Left ventricle myocardium inferior (tissue), 1 donor: ENCODE measurements at regions not wholly inside any gene's neighbourhood (a gene's known extent, or its start where the extent isn't known, plus 50 kb on each side); places are given as distances from the start of the nearest gene placed in this dataset.

ENCODE experiments used
- DNase-seq: peaks from one replicate; pipeline ENCODE4 v3.0.0-alpha.2; 2020
- H3K27ac ChIP-seq: fragments of 200-600 bp; replicated peaks from 2 replicates; pipeline ENCODE4 v1.8.0; 2021
- H3K27me3 ChIP-seq: fragments of 200-600 bp; 2 replicates; pipeline ENCODE4 v1.8.0; 2021; ENCODE audit warnings: low read depth
- H3K36me3 ChIP-seq: fragments of 200-600 bp; 2 replicates; pipeline ENCODE4 v1.8.0; 2021
- H3K4me1 ChIP-seq: fragments of 200-600 bp; 2 replicates; pipeline ENCODE4 v1.8.0; 2021
- H3K4me3 ChIP-seq: fragments of 200-600 bp; 2 replicates; pipeline ENCODE4 v1.8.0; 2021; ENCODE audit warnings: mild to moderate bottlenecking, moderate library complexity
- H3K9me3 ChIP-seq: fragments of 200-600 bp; replicated peaks from 2 replicates; pipeline ENCODE4 v1.8.0; 2021
- intact Hi-C: fragments of 100-400 bp; cut with micrococcal nuclease; formaldehyde crosslinking; loops from one replicate; pipeline ENCODE4 v1.11.0; 2022
- TF ChIP-seq, protein P1 (sequence below): fragments of 200-600 bp; IDR thresholded peaks from 2 replicates; pipeline ENCODE4 v1.8.0; 2021; ENCODE audit warnings: antibody characterized with exemption, mild to moderate bottlenecking, borderline replicate concordance
- donor health status: DM: no; HTN: yes; CAD: no; lungs with severe emphysema.

- TF ChIP-seq, protein P1, sequence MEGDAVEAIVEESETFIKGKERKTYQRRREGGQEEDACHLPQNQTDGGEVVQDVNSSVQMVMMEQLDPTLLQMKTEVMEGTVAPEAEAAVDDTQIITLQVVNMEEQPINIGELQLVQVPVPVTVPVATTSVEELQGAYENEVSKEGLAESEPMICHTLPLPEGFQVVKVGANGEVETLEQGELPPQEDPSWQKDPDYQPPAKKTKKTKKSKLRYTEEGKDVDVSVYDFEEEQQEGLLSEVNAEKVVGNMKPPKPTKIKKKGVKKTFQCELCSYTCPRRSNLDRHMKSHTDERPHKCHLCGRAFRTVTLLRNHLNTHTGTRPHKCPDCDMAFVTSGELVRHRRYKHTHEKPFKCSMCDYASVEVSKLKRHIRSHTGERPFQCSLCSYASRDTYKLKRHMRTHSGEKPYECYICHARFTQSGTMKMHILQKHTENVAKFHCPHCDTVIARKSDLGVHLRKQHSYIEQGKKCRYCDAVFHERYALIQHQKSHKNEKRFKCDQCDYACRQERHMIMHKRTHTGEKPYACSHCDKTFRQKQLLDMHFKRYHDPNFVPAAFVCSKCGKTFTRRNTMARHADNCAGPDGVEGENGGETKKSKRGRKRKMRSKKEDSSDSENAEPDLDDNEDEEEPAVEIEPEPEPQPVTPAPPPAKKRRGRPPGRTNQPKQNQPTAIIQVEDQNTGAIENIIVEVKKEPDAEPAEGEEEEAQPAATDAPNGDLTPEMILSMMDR = no peak
- H3K27ac ChIP-seq = no peak overlapping the region
- intact Hi-C loops = no loop called here
- DNase-seq = no peak
- peaks cover 16% of the 10 kb centered on the region for H3K4me1 ChIP-seq
- H3K4me3 ChIP-seq = no peak overlapping the region
- no peaks in the 10 kb centered on the region for H3K9me3 ChIP-seq
- no peaks in the 10 kb centered on the region for H3K36me3 ChIP-seq
- H3K27me3 ChIP-seq = no peaks in the 10 kb centered on the region
Measured at GRCh38 chr2:240287011-240287410, 146.6 kb upstream of the OTOS start.

DNA sequence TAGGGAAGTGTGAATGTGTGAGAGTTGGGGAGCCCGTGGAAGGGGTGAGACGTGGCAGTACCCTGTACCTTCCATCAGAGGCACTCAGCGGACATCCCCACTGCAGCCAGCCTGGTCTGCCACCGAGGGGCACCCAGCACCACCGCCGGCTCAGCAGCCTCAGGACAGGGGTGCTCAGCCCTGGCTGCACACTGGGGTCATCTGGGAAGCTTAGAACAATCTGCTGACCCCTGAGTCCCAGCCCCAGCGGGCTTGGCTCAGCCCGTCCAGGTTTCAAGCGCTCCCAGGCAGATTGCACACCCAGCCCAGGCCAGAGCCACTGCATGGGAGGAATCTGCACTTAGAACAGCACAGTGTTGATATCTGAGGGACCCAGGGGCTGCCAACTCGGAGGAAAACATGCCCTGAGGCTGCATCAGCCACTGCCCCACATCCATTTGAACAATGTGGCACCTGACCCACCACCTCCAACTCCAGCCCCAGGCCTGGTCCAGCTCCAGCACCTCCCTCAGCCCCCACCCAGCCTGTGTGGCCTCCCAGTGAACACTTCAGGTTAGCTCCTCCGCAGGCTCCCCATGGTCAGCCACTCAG is 147.1 kb upstream of the OTOS start:
- H3K4me3 ChIP-seq = no peak overlapping the region
- TF ChIP-seq, protein P1 = no peak
- H3K4me1 ChIP-seq = peaks cover 20% of the 10 kb centered on the region
- H3K36me3 ChIP-seq = no peaks in the 10 kb centered on the region
- H3K27ac ChIP-seq = no peak overlapping the region
- H3K9me3 ChIP-seq = no peaks in the 10 kb centered on the region
- no peaks in the 10 kb centered on the region for H3K27me3 ChIP-seq
- DNase-seq = no peak
- intact Hi-C loops = no loop called here

GRCh38 chr2:240288087-240288521 is 147.4 kb upstream of the GPC1 start:
- Histone ChIP-seq H3K27ac (no peak overlapping the region), H3K36me3 (no peaks in the 10 kb centered on the region), H3K27me3 (no peaks in the 10 kb centered on the region), H3K4me1 (peaks cover 25% of the 10 kb centered on the region), H3K4me3 (no peak overlapping the region), H3K9me3 (no peaks in the 10 kb centered on the region)
- no peak for DNase-seq
- TF ChIP-seq, protein P1 = no peak
- intact Hi-C loops = no loop called here

- Histone ChIP-seq H3K27ac (no peak overlapping the region), H3K9me3 (no peaks in the 10 kb centered on the region), H3K4me3 (no peak overlapping the region), H3K4me1 (peaks cover 41% of the 10 kb centered on the region), H3K36me3 (no peaks in the 10 kb centered on the region), H3K27me3 (no peaks in the 10 kb centered on the region)
- DNase-seq = no peak
- TF ChIP-seq, protein P1 = no peak
- intact Hi-C loops = no loop called here
Measured at GRCh38 chr2:240289701-240290431, 145.6 kb upstream of the GPC1 start.

- H3K27ac ChIP-seq = no peak overlapping the region
- H3K27me3 ChIP-seq = no peaks in the 10 kb centered on the region
- intact Hi-C loops = no loop called here
- DNase-seq = no peak
- H3K4me3 ChIP-seq = no peak overlapping the region
- peaks cover 48% of the 10 kb centered on the region for H3K4me1 ChIP-seq
- TF ChIP-seq, protein P1 = no peak
- no peaks in the 10 kb centered on the region for H3K9me3 ChIP-seq
- no peaks in the 10 kb centered on the region for H3K36me3 ChIP-seq
Measured at GRCh38 chr2:240290432-240291336, 144.8 kb upstream of the GPC1 start.
